ENCODE measurements at regions not wholly inside any gene's neighbourhood (a gene's known extent, or its start where the extent isn't known, plus 50 kb on each side); places are given as distances from the start of the nearest gene placed in this dataset.

- Histone ChIP-seq H3K27me3 (ENCODE audit: control insufficient read depth, insufficient read depth, low read length) (no peaks in the 10 kb centered on the region), H3K36me3 (ENCODE audit: control insufficient read depth in 2 of 3, insufficient read depth in 3 of 3, low read length in 3 of 3) (no peaks in the 10 kb centered on the region), H3K4me1 (ENCODE audit: control insufficient read depth in 2 of 3, insufficient read depth in 2 of 3, low read depth in 1 of 3, low read length in 3 of 3) (no peaks in the 10 kb centered on the region), H3K9me3 (ENCODE audit: control insufficient read depth in 2 of 3, insufficient read depth in 1 of 3, low read length in 3 of 3) (no peaks in the 10 kb centered on the region), H3K9ac (ENCODE audit: low read length in 3 of 3) (no peak overlapping the region), H3K4me3 (ENCODE audit: low read length in 3 of 3) (no peak overlapping the region), H3K27ac (ENCODE audit: low read depth in 2 of 2, low read length in 2 of 2) (no peak overlapping the region)
- FAIRE-seq (no peak), DNase-seq (peak in 1 of 5 donors; percentile 24)
- TF ChIP-seq CTCF (IDR thresholded peaks at IDR 0.05; ENCODE audit: borderline replicate concordance, extremely low read depth, insufficient read depth) = no peak
- intact Hi-C loops (cut with DNase I) = no loop called here
These were observed 93.5 kb downstream of the GRIN2B start for GRCh38 chr12:13887779-13888388.

- H3K9me3 ChIP-seq (ENCODE audit: control insufficient read depth in 2 of 3, insufficient read depth in 1 of 3, low read length in 3 of 3) = no peaks in the 10 kb centered on the region
- no peaks in the 10 kb centered on the region for H3K4me1 ChIP-seq (ENCODE audit: control insufficient read depth in 2 of 3, insufficient read depth in 2 of 3, low read depth in 1 of 3, low read length in 3 of 3)
- no peak for TF ChIP-seq CTCF (IDR thresholded peaks at IDR 0.05; ENCODE audit: borderline replicate concordance, extremely low read depth, insufficient read depth)
- intact Hi-C loops (cut with DNase I) = no loop called here
- FAIRE-seq = no peak
- no peak for DNase-seq
- H3K4me3 ChIP-seq (ENCODE audit: low read length in 3 of 3) = no peak overlapping the region
- no peak overlapping the region for H3K9ac ChIP-seq (ENCODE audit: low read length in 3 of 3)
- no peaks in the 10 kb centered on the region for H3K36me3 ChIP-seq (ENCODE audit: control insufficient read depth in 2 of 3, insufficient read depth in 3 of 3, low read length in 3 of 3)
- no peaks in the 10 kb centered on the region for H3K27me3 ChIP-seq (ENCODE audit: control insufficient read depth, insufficient read depth, low read length)
- H3K27ac ChIP-seq (ENCODE audit: low read depth in 2 of 2, low read length in 2 of 2) = no peak overlapping the region
These were observed 99.2 kb downstream of the GRIN2B start for GRCh38 chr12:13882176-13882575.

GRCh38 chr12:13880613-13881012 lies 100.8 kb downstream of the GRIN2B start:
- Histone ChIP-seq H3K9ac (ENCODE audit: low read length in 3 of 3) (no peak overlapping the region), H3K4me3 (ENCODE audit: low read length in 3 of 3) (no peak overlapping the region), H3K27me3 (ENCODE audit: control insufficient read depth, insufficient read depth, low read length) (no peaks in the 10 kb centered on the region), H3K4me1 (ENCODE audit: control insufficient read depth in 2 of 3, insufficient read depth in 2 of 3, low read depth in 1 of 3, low read length in 3 of 3) (no peaks in the 10 kb centered on the region), H3K9me3 (ENCODE audit: control insufficient read depth in 2 of 3, insufficient read depth in 1 of 3, low read length in 3 of 3) (no peaks in the 10 kb centered on the region), H3K36me3 (ENCODE audit: control insufficient read depth in 2 of 3, insufficient read depth in 3 of 3, low read length in 3 of 3) (no peaks in the 10 kb centered on the region), H3K27ac (ENCODE audit: low read depth in 2 of 2, low read length in 2 of 2) (no peak overlapping the region)
- no peak for TF ChIP-seq CTCF (IDR thresholded peaks at IDR 0.05; ENCODE audit: borderline replicate concordance, extremely low read depth, insufficient read depth)
- intact Hi-C loops (cut with DNase I) = no loop called here
- DNase-seq (no peak), FAIRE-seq (no peak)

GRCh38 chr12:13875744-13876143 lies 105.7 kb downstream of the GRIN2B start:
- no peak overlapping the region for H3K9ac ChIP-seq (ENCODE audit: low read length in 3 of 3)
- no peak for FAIRE-seq
- H3K36me3 ChIP-seq (ENCODE audit: control insufficient read depth in 2 of 3, insufficient read depth in 3 of 3, low read length in 3 of 3) = no peaks in the 10 kb centered on the region
- DNase-seq = no peak
- no peak for TF ChIP-seq CTCF (IDR thresholded peaks at IDR 0.05; ENCODE audit: borderline replicate concordance, extremely low read depth, insufficient read depth)
- H3K9me3 ChIP-seq (ENCODE audit: control insufficient read depth in 2 of 3, insufficient read depth in 1 of 3, low read length in 3 of 3) = no peaks in the 10 kb centered on the region
- no peaks in the 10 kb centered on the region for H3K4me1 ChIP-seq (ENCODE audit: control insufficient read depth in 2 of 3, insufficient read depth in 2 of 3, low read depth in 1 of 3, low read length in 3 of 3)
- no peaks in the 10 kb centered on the region for H3K27me3 ChIP-seq (ENCODE audit: control insufficient read depth, insufficient read depth, low read length)
- H3K27ac ChIP-seq (ENCODE audit: low read depth in 2 of 2, low read length in 2 of 2) = no peak overlapping the region
- intact Hi-C loops (cut with DNase I) = no loop called here
- no peak overlapping the region for H3K4me3 ChIP-seq (ENCODE audit: low read length in 3 of 3)
